Spleen (tissue), 7 donors: ENCODE measurements at regions not wholly inside any gene's neighbourhood (a gene's known extent, or its start where the extent isn't known, plus 50 kb on each side); places are given as distances from the start of the nearest gene placed in this dataset.

Experiments used
- CTCF ChIP-seq, 11 experiments: fragments of 200-600 bp in 7 of 11; fragments of 450-650 bp in 4 of 11; sonication (generic) in 4 of 11; IDR thresholded peaks in 8 of 11; conservative IDR thresholded peaks in 3 of 11; 1 replicate in 7 of 11; 2 replicates in 4 of 11; pipeline versions ENCODE4 v1.4.0 to v1.8.0; 2016 to 2021; ENCODE audit warnings: antibody characterized with exemption in 11 of 11, inconsistent platforms in 4 of 11, mild to moderate bottlenecking in 1 of 11
- POLR2A ChIP-seq, 3 donors: fragments of 450-650 bp; IDR thresholded peaks; one replicate each; pipeline ENCODE4 v1.5.1; 2017; ENCODE audit warnings: antibody characterized with exemption in 3 of 3, mild to moderate bottlenecking in 1 of 3
- donor health status: DM: no; HTN: no; CAD: no; lungs with moderate emphysema.
- donor health status: DM: no; HTN: no; CAD: no.
- donor health status: DM: no; HTN: no; CAD: no.

- TF ChIP-seq POLR2A (IDR thresholded peaks at IDR 0.05) = no peak
- TF ChIP-seq CTCF (IDR thresholded peaks at IDR 0.05 in 8 of 11, conservative IDR thresholded peaks at IDR 0.05 in 3 of 11) = no peak
Measured at GRCh38 chr7:24157666-24158065, 126.3 kb upstream of the NPY start.
